ENCODE measurements at regions not wholly inside any gene's neighbourhood (a gene's known extent, or its start where the extent isn't known, plus 50 kb on each side); places are given as distances from the start of the nearest gene placed in this dataset.

GRCh38 chr15:69898243-69898642 lies 199.5 kb downstream of the TLE3 start:
- Histone ChIP-seq H3K4me1 (ENCODE audit: low read length) (no peaks in the 10 kb centered on the region), H3K27me3 (replicated peaks; ENCODE audit: insufficient read depth, low read length) (no peaks in the 10 kb centered on the region), H3K79me2 (ENCODE audit: low read length) (no peaks in the 10 kb centered on the region), H3K9me2 (replicated peaks; ENCODE audit: insufficient read depth, low read length) (no peaks in the 10 kb centered on the region), H3K4me3 (ENCODE audit: low read length) (no peak overlapping the region), H3K27ac (ENCODE audit: low read length) (no peak overlapping the region), H4K20me1 (ENCODE audit: insufficient read depth, low read length) (no peaks in the 10 kb centered on the region), H3K9ac (ENCODE audit: low read length) (no peak overlapping the region), H3K4me2 (ENCODE audit: low read depth, low read length) (no peak overlapping the region), H3F3A (ENCODE audit: insufficient read depth, low read length) (no peaks in the 10 kb centered on the region), H3K36me3 (replicated peaks; ENCODE audit: insufficient read depth, low read length) (no peaks in the 10 kb centered on the region), H2AFZ (ENCODE audit: low read length) (no peak overlapping the region), H3K9me3 (replicated peaks; ENCODE audit: insufficient read depth, low read length) (no peaks in the 10 kb centered on the region)
- DNase-seq, result no peak
- TF ChIP-seq EZH2 (optimal IDR thresholded peaks at IDR 0.05; ENCODE audit: low read depth, low read length), result no peak
- TF ChIP-seq EZH2phosphoT487 (IDR thresholded peaks at IDR 0.05; ENCODE audit: low read length), result no peak
- TF ChIP-seq, protein P1, sequence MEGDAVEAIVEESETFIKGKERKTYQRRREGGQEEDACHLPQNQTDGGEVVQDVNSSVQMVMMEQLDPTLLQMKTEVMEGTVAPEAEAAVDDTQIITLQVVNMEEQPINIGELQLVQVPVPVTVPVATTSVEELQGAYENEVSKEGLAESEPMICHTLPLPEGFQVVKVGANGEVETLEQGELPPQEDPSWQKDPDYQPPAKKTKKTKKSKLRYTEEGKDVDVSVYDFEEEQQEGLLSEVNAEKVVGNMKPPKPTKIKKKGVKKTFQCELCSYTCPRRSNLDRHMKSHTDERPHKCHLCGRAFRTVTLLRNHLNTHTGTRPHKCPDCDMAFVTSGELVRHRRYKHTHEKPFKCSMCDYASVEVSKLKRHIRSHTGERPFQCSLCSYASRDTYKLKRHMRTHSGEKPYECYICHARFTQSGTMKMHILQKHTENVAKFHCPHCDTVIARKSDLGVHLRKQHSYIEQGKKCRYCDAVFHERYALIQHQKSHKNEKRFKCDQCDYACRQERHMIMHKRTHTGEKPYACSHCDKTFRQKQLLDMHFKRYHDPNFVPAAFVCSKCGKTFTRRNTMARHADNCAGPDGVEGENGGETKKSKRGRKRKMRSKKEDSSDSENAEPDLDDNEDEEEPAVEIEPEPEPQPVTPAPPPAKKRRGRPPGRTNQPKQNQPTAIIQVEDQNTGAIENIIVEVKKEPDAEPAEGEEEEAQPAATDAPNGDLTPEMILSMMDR (IDR thresholded peaks at IDR 0.05; ENCODE audit: low read length), result no peak

- H3K9me3 ChIP-seq (replicated peaks; ENCODE audit: insufficient read depth, low read length), result no peaks in the 10 kb centered on the region
- H3K27me3 ChIP-seq (replicated peaks; ENCODE audit: insufficient read depth, low read length), result no peaks in the 10 kb centered on the region
- H3K9ac ChIP-seq (ENCODE audit: low read length), result no peak overlapping the region
- H4K20me1 ChIP-seq (ENCODE audit: insufficient read depth, low read length), result no peaks in the 10 kb centered on the region
- no peak overlapping the region for H2AFZ ChIP-seq (ENCODE audit: low read length)
- H3K4me2 ChIP-seq (ENCODE audit: low read depth, low read length), result no peak overlapping the region
- H3F3A ChIP-seq (ENCODE audit: insufficient read depth, low read length), result no peaks in the 10 kb centered on the region
- no peak overlapping the region for H3K27ac ChIP-seq (ENCODE audit: low read length)
- H3K9me2 ChIP-seq (replicated peaks; ENCODE audit: insufficient read depth, low read length), result no peaks in the 10 kb centered on the region
- TF ChIP-seq, protein P1 (IDR thresholded peaks at IDR 0.05; ENCODE audit: low read length), result no peak
- no peak for TF ChIP-seq EZH2phosphoT487 (IDR thresholded peaks at IDR 0.05; ENCODE audit: low read length)
- TF ChIP-seq EZH2 (optimal IDR thresholded peaks at IDR 0.05; ENCODE audit: low read depth, low read length), result no peak
- DNase-seq, result no peak
- no peak overlapping the region for H3K4me3 ChIP-seq (ENCODE audit: low read length)
- H3K79me2 ChIP-seq (ENCODE audit: low read length), result no peaks in the 10 kb centered on the region
- no peaks in the 10 kb centered on the region for H3K4me1 ChIP-seq (ENCODE audit: low read length)
- H3K36me3 ChIP-seq (replicated peaks; ENCODE audit: insufficient read depth, low read length), result no peaks in the 10 kb centered on the region
Measured at GRCh38 chr15:69902414-69903062, 195.2 kb downstream of the TLE3 start.

DNA sequence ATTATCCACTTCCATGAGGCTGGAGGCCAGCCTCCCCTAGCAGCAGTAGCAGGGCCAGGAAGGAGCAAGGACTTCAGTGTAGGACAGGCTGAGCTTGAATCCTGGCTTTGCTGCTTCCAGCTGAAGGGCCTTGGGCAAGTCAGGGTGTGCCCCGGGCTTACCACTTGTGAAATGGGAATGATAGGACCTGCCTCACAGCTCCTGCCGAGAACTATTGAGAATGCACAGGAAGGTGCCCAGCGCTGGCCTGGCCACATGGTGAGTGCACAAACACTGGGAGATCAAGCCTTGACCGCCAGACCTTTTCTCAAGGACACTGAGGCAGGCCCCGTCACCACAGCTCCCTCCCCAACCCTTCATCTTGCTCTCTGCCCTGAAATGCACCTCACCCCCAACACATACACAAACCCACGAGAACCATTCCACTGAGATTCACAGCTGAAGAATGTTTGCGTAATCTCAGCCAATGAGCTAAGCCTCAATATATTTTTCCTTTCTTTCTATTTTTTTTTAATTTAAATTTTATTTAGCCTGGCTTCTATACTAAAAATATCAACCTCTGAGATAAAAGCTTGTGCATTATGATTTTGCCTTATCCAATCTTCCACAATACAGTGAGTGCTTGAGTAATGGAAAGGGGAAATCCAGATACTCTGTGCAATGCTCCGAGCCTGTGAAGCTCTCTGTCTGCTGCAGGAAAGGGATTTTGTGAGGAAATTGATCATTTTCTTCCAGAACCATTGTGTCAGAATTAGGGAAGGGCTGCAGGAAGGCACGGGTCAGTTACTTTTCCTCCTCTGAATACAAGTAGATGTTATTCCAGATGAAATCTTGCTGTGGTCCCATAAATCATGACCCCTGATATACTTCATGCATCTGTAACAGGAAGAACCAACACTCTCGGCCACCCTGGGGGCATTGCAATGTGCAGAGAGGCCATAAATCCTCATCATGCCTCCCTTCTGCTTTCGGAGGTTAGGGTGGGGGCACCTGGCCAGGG lies 193.9 kb downstream of the TLE3 start:
- no peak overlapping the region for H3K27ac ChIP-seq (ENCODE audit: low read length)
- no peak overlapping the region for H2AFZ ChIP-seq (ENCODE audit: low read length)
- H3K36me3 ChIP-seq (replicated peaks; ENCODE audit: insufficient read depth, low read length), result no peaks in the 10 kb centered on the region
- no peak overlapping the region for H3K4me3 ChIP-seq (ENCODE audit: low read length)
- no peaks in the 10 kb centered on the region for H4K20me1 ChIP-seq (ENCODE audit: insufficient read depth, low read length)
- H3K27me3 ChIP-seq (replicated peaks; ENCODE audit: insufficient read depth, low read length), result no peaks in the 10 kb centered on the region
- H3K79me2 ChIP-seq (ENCODE audit: low read length), result no peaks in the 10 kb centered on the region
- no peaks in the 10 kb centered on the region for H3K9me2 ChIP-seq (replicated peaks; ENCODE audit: insufficient read depth, low read length)
- no peaks in the 10 kb centered on the region for H3F3A ChIP-seq (ENCODE audit: insufficient read depth, low read length)
- no peak overlapping the region for H3K4me2 ChIP-seq (ENCODE audit: low read depth, low read length)
- no peaks in the 10 kb centered on the region for H3K4me1 ChIP-seq (ENCODE audit: low read length)
- no peak for DNase-seq
- H3K9me3 ChIP-seq (replicated peaks; ENCODE audit: insufficient read depth, low read length), result no peaks in the 10 kb centered on the region
- H3K9ac ChIP-seq (ENCODE audit: low read length), result no peak overlapping the region
- TF ChIP-seq, protein P1 (IDR thresholded peaks at IDR 0.05; ENCODE audit: low read length), result no peak

Measured in MM.1S (cell line).